ENCODE measurements at regions not wholly inside any gene's neighbourhood (a gene's known extent, or its start where the extent isn't known, plus 50 kb on each side); places are given as distances from the start of the nearest gene placed in this dataset.

- no peaks in the 10 kb centered on the region for H3K27me3 ChIP-seq
- H3K4me3 ChIP-seq (ENCODE audit: low read depth, low read length): no peak overlapping the region
- DNase-seq: no peak
- no peak for TF ChIP-seq CTCF (IDR thresholded peaks at IDR 0.05; ENCODE audit: low read depth, low read length)
- no peaks in the 10 kb centered on the region for H3K9me3 ChIP-seq
- peaks cover 8% of the 10 kb centered on the region for H3K4me1 ChIP-seq
- no peaks in the 10 kb centered on the region for H3K36me3 ChIP-seq
Observed at GRCh38 chr1:195948123-195948895, 659.9 kb downstream of the KCNT2 start.

GRCh38 chr1:195946500-195946899 is 661.7 kb downstream of the KCNT2 start:
- H3K9me3 ChIP-seq: no peaks in the 10 kb centered on the region
- H3K27me3 ChIP-seq: no peaks in the 10 kb centered on the region
- H3K4me1 ChIP-seq: peaks cover 8% of the 10 kb centered on the region
- no peak overlapping the region for H3K4me3 ChIP-seq (ENCODE audit: low read depth, low read length)
- TF ChIP-seq CTCF (IDR thresholded peaks at IDR 0.05; ENCODE audit: low read depth, low read length): no peak
- DNase-seq: no peak
- H3K36me3 ChIP-seq: no peaks in the 10 kb centered on the region

- no peaks in the 10 kb centered on the region for H3K27me3 ChIP-seq
- H3K4me3 ChIP-seq (ENCODE audit: low read depth, low read length): no peak overlapping the region
- H3K4me1 ChIP-seq: peaks cover 11% of the 10 kb centered on the region
- DNase-seq: no peak
- no peaks in the 10 kb centered on the region for H3K36me3 ChIP-seq
- H3K9me3 ChIP-seq: no peaks in the 10 kb centered on the region
- no peak for TF ChIP-seq CTCF (IDR thresholded peaks at IDR 0.05; ENCODE audit: low read depth, low read length)
Observed at GRCh38 chr1:195941795-195942194, 666.4 kb downstream of the KCNT2 start.

GRCh38 chr1:195941314-195941713 is 666.9 kb downstream of the KCNT2 start:
- no peak for DNase-seq
- Histone ChIP-seq H3K27me3 (no peaks in the 10 kb centered on the region), H3K9me3 (no peaks in the 10 kb centered on the region), H3K4me1 (peaks cover 10% of the 10 kb centered on the region), H3K4me3 (ENCODE audit: low read depth, low read length) (no peak overlapping the region), H3K36me3 (no peaks in the 10 kb centered on the region)
- no peak for TF ChIP-seq CTCF (IDR thresholded peaks at IDR 0.05; ENCODE audit: low read depth, low read length)

GRCh38 chr1:195939844-195940243 is 668.4 kb downstream of the KCNT2 start:
- H3K4me3 ChIP-seq (ENCODE audit: low read depth, low read length): no peak overlapping the region
- no peaks in the 10 kb centered on the region for H3K27me3 ChIP-seq
- peaks cover 19% of the 10 kb centered on the region for H3K4me1 ChIP-seq
- DNase-seq: no peak
- no peaks in the 10 kb centered on the region for H3K36me3 ChIP-seq
- no peaks in the 10 kb centered on the region for H3K9me3 ChIP-seq
- TF ChIP-seq CTCF (IDR thresholded peaks at IDR 0.05; ENCODE audit: low read depth, low read length): peak; percentile 69

GRCh38 chr1:195934817-195935553 is 673.3 kb downstream of the KCNT2 start:
- H3K9me3 ChIP-seq: no peaks in the 10 kb centered on the region
- peak; percentile 41 for DNase-seq

More at GRCh38 chr1:195934817-195935553, 673.3 kb downstream of the KCNT2 start:
- H3K27me3 ChIP-seq: no peaks in the 10 kb centered on the region
- peaks cover 26% of the 10 kb centered on the region for H3K4me1 ChIP-seq
- no peak for TF ChIP-seq CTCF (IDR thresholded peaks at IDR 0.05; ENCODE audit: low read depth, low read length)
- no peaks in the 10 kb centered on the region for H3K36me3 ChIP-seq
- peak overlapping the region; percentile 39 for H3K4me3 ChIP-seq (ENCODE audit: low read depth, low read length)
